ENCODE measurements at regions not wholly inside any gene's neighbourhood (a gene's known extent, or its start where the extent isn't known, plus 50 kb on each side); places are given as distances from the start of the nearest gene placed in this dataset.
"Not testable (repeated sequence)": the region's sequence is repeated elsewhere in the genome, so short reads cannot be mapped to it uniquely, and the experiment has no call there.

DNA sequence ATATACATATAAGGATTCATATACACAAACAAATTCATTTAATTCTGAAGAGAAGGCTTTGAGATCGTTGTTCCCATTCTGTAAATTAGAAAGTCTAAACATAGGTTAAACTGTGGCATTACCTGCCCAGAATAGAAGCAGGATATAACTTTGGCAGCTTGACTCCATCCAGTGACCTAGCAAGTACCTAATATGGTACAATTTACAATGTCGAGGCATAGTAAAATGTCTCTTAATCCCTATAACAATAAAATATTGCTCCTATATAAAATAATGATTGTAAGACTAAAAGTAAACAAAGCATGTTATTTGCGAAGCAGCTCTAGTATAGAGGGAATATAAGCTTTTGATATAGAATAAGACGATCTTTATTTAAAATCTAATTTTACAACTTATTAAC, 756.0 kb downstream of the LUZP2 start:
- Mint-ChIP-seq H3K36me3 (ENCODE audit: low read depth) (no peaks in the 10 kb centered on the region), H3K9me3 (peaks cover 4% of the 10 kb centered on the region), H3K27ac (no peak overlapping the region), H3K4me3 (no peak overlapping the region), H3K4me1 (ENCODE audit: low read depth) (no peaks in the 10 kb centered on the region), H3K27me3 (ENCODE audit: low read depth) (no peaks in the 10 kb centered on the region)
- DNase-seq (ENCODE audit: low spot score) = no peak

DNA sequence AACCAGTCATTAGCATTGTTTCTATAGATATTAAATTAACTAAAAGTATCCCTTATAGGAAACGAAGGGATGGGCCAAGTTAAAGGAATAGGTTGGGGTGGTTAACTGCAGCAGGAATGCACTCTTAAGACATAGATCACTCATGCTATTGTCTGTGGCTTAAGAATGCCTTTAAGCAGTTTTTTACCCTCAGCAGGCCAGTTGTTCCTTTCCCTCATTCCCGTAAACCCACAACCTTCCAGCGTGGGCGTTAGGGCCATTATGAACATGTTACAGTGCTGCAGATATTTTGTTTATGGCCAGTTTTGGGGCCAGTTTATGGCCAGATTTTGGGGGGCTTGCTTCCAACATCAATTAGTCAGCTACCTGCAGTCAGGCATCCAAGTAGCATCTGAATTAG, 767.0 kb downstream of the LUZP2 start:
- DNase-seq (ENCODE audit: low spot score); H3K36me3 Mint-ChIP-seq (ENCODE audit: low read depth); H3K4me1 Mint-ChIP-seq (ENCODE audit: low read depth); H3K27me3 Mint-ChIP-seq (ENCODE audit: low read depth); H3K27ac Mint-ChIP-seq; H3K4me3 Mint-ChIP-seq: not testable (repeated sequence)
- peaks cover 45% of the 10 kb centered on the region for H3K9me3 Mint-ChIP-seq

DNA sequence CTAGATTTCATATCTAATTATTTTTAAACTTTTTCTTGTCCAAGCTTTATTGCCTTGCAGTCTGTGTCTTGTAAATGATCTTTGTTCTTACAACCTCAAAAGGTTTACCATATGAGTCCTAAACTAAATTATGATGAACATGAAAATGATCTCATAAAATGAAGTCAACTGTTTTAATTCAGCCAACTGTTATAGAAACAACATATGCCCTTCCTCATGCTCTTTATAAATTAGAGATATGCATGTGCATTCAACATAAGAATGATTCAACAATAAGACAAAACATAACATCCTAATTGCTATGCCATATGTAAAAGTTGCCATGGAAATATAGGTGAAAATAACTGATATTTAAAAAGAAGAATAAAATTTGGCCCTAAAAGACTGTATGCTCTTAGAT, 774.4 kb downstream of the LUZP2 start:
- no peaks in the 10 kb centered on the region for H3K4me1 Mint-ChIP-seq (ENCODE audit: low read depth)
- peaks cover 29% of the 10 kb centered on the region for H3K9me3 Mint-ChIP-seq
- H3K36me3 Mint-ChIP-seq (ENCODE audit: low read depth) = no peaks in the 10 kb centered on the region
- DNase-seq (ENCODE audit: low spot score) = no peak
- H3K27me3 Mint-ChIP-seq (ENCODE audit: low read depth) = no peaks in the 10 kb centered on the region
- H3K4me3 Mint-ChIP-seq = no peak overlapping the region
- H3K27ac Mint-ChIP-seq = no peak overlapping the region

DNA sequence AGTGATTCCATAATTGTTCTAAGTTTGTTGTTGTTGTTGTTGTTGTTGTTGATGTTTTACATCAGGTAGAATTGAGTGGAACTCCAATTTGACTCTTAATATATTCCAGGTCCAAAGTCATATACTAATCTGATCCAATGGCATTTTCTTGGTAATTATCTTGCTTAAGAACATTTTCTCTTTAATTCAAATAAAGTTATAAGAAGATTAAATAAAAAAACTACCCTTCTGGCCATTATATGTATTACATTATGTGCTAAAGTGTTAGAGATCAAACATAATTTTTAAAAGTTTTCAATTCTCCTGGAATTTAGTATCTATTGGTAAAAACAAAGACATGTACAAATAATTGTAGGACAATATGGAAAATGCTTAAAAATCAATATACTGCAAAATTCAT, 775.4 kb downstream of the LUZP2 start:
- no peak for DNase-seq (ENCODE audit: low spot score)
- Mint-ChIP-seq H3K9me3 (peaks cover 25% of the 10 kb centered on the region), H3K4me1 (ENCODE audit: low read depth) (no peaks in the 10 kb centered on the region), H3K4me3 (no peak overlapping the region), H3K27ac (no peak overlapping the region), H3K27me3 (ENCODE audit: low read depth) (no peaks in the 10 kb centered on the region), H3K36me3 (ENCODE audit: low read depth) (no peaks in the 10 kb centered on the region)

DNA sequence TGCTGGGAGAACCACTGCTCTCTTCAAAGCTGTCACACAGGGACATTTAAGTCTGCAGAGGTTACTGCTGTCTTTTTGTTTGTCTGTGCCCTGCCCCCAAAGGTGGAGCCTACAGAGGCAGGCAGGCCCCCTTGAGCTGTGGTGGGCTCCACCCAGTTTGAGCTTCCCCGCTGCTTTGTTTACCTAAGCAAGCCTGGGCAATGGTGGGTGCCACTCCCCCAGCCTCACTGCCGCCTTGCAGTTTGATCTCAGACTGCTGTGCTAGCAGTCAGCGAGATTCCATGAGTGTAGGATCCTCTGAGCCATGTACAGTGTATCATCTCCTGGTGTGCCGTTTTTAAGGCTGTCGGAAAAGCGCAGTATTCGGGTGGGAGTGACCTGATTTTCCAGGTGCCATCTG, 784.0 kb downstream of the LUZP2 start:
- DNase-seq (ENCODE audit: low spot score); H3K4me3 Mint-ChIP-seq; H3K27ac Mint-ChIP-seq: not testable (repeated sequence)

DNA sequence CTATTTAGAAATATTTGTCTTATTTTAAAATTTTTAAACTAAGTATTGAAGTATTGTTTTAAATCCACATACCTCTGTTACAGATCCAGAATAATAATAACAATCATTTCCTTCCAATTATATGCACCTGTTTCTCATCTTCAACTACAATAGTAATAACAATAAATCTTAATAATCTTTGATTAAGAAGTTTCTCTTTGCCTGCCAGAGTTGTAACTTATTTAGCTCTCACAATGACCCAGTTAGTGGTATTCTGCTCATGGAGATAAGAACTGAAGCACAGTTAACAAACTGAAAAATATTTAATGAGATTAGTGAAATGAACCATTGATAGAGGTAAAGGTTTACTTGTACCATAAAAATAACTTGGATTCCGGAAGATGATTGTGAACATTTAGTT, 796.3 kb downstream of the LUZP2 start:
- Mint-ChIP-seq H3K9me3 (peaks cover 39% of the 10 kb centered on the region), H3K36me3 (ENCODE audit: low read depth) (no peaks in the 10 kb centered on the region), H3K4me1 (ENCODE audit: low read depth) (no peaks in the 10 kb centered on the region), H3K27me3 (ENCODE audit: low read depth) (no peaks in the 10 kb centered on the region), H3K4me3 (no peak overlapping the region), H3K27ac (no peak overlapping the region)
- no peak for DNase-seq (ENCODE audit: low spot score)

More for the DNA sequence above, 784.0 kb downstream of the LUZP2 start:
- H3K9me3 Mint-ChIP-seq = peaks cover 31% of the 10 kb centered on the region
- H3K27me3 Mint-ChIP-seq (ENCODE audit: low read depth); H3K4me1 Mint-ChIP-seq (ENCODE audit: low read depth); H3K36me3 Mint-ChIP-seq (ENCODE audit: low read depth): not testable (repeated sequence)

DNA sequence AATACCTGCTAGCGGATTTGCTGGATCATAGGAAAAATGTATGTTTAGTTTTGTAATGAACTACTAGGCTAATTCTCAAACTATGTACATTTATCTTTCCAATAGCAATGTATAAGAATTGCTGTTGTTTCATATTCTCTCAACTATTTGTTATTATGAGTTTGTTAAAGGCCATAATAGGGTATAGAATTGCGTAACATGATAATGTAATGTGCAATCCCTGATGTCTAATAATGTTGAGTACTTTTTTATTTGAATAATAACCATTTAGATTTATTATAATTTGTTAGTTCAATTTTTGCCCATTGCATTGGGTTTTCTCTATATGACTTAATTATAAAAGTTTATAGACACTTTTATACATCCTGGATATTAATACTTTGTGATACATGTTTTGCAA, 801.6 kb downstream of the LUZP2 start:
- Mint-ChIP-seq H3K9me3 (peaks cover 47% of the 10 kb centered on the region), H3K27ac (no peak overlapping the region), H3K36me3 (ENCODE audit: low read depth) (no peaks in the 10 kb centered on the region), H3K27me3 (ENCODE audit: low read depth) (no peaks in the 10 kb centered on the region), H3K4me1 (ENCODE audit: low read depth) (no peaks in the 10 kb centered on the region), H3K4me3 (no peak overlapping the region)
- no peak for DNase-seq (ENCODE audit: low spot score)

DNA sequence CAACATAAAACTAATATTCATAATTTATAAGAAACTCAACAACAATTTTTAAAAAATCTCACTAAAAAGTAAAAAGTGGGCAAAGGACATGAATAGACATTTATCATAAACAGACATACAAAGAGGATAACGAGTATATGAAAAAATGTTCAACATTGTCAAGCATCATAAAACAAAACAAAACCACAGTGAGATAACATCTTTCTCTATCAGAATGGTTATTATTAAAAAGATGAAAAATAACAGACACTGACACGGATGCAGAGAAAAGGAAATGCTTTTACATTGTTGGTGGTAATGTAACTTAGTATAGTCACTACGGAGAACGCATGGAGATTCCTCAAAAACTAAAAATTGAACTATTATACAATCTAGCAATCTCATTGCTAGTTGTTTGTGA, 813.0 kb downstream of the LUZP2 start:
- DNase-seq (ENCODE audit: low spot score) = no peak
- no peaks in the 10 kb centered on the region for H3K36me3 Mint-ChIP-seq (ENCODE audit: low read depth)
- no peak overlapping the region for H3K27ac Mint-ChIP-seq
- H3K4me1 Mint-ChIP-seq (ENCODE audit: low read depth) = no peaks in the 10 kb centered on the region
- H3K9me3 Mint-ChIP-seq = peaks cover 43% of the 10 kb centered on the region
- H3K27me3 Mint-ChIP-seq (ENCODE audit: low read depth) = no peaks in the 10 kb centered on the region
- H3K4me3 Mint-ChIP-seq = no peak overlapping the region

DNA sequence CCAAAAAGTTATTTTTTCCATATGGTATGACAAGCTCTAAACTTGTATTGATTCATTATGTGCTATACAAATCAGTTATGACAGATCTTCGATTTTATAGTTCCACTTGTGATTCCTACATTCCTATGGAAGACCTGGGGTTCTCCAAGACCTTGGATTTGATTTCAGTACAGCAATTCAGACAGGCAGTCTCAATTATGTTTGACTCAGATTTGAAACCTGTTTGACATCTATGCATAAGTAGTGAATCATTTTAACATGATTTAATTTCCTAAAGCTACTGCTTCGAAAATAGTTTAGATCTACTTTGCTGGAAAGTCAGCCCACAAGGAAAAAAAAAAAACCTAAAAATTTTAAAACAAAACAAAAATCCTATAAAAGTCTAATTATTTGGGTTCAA, 820.4 kb downstream of the LUZP2 start:
- H3K4me1 Mint-ChIP-seq (ENCODE audit: low read depth) = no peaks in the 10 kb centered on the region
- H3K27me3 Mint-ChIP-seq (ENCODE audit: low read depth) = no peaks in the 10 kb centered on the region
- no peaks in the 10 kb centered on the region for H3K36me3 Mint-ChIP-seq (ENCODE audit: low read depth)
- H3K27ac Mint-ChIP-seq = no peak overlapping the region
- peaks cover 27% of the 10 kb centered on the region for H3K9me3 Mint-ChIP-seq
- no peak overlapping the region for H3K4me3 Mint-ChIP-seq
- no peak for DNase-seq (ENCODE audit: low spot score)

DNA sequence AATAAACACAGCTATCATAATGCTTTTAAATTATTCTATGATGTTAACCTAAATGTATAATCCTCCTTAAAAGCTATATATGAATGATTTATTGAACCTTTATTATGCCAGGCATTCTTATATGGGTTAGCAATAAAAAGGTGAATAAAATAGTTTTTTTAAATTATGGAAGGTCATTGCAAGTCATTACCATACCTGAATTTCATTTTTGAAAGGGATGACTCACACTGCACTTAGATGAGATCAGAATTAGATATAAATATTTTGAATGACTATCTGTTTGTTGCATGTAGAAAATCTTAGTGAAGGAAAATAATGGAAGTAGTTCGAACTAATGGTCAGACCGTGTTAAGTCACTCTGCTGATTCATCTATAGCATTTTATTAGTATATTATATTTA, 822.3 kb downstream of the LUZP2 start:
- Mint-ChIP-seq H3K4me3 (no peak overlapping the region), H3K4me1 (ENCODE audit: low read depth) (no peaks in the 10 kb centered on the region), H3K27ac (no peak overlapping the region), H3K9me3 (peaks cover 42% of the 10 kb centered on the region), H3K36me3 (ENCODE audit: low read depth) (no peaks in the 10 kb centered on the region), H3K27me3 (ENCODE audit: low read depth) (no peaks in the 10 kb centered on the region)
- DNase-seq (ENCODE audit: low spot score) = no peak

DNA sequence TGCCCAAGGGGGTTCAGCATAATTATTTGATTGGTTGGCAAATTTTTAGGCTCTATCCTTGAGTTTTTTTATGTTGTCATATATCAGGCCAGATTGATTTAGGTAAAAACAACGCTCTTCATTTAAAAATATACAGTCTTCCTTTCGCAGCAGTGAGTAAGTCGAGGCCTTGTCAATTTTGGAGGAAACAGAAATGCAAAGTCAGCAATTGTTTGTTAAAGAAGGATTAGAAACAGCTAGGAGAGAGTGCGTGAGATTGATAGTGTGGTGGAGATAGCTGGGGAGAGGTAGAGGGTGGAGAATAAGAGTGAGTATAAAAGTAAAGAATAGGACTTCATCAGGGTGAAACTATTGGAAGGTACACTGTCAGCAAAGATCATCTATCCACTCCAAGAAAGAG, 830.8 kb downstream of the LUZP2 start:
- H3K36me3 Mint-ChIP-seq (ENCODE audit: low read depth) = no peaks in the 10 kb centered on the region
- H3K4me3 Mint-ChIP-seq = no peak overlapping the region
- H3K27me3 Mint-ChIP-seq (ENCODE audit: low read depth) = no peaks in the 10 kb centered on the region
- H3K4me1 Mint-ChIP-seq (ENCODE audit: low read depth) = no peaks in the 10 kb centered on the region
- H3K9me3 Mint-ChIP-seq = peaks cover 10% of the 10 kb centered on the region
- no peak overlapping the region for H3K27ac Mint-ChIP-seq
- DNase-seq (ENCODE audit: low spot score) = no peak

DNA sequence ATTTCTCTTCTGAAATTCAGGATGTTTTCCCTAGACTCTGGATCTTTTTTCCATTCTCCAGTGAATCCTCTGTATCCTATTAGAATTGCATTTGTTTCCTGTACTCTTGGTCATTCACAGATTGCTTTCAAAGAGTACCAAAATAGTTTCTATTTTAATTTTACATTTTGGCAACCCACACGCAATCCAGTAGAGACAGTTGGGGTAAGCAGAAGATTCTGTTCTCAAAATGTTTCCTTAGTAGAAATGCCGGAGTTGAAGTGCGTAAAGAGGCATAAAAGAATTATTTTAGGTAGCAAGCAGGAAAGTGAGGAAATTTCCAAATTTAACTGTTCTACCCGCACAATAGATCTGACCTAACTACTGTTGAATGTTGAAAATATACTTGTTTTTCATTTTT, 842.4 kb downstream of the LUZP2 start:
- Mint-ChIP-seq H3K27ac (no peak overlapping the region), H3K36me3 (ENCODE audit: low read depth) (no peaks in the 10 kb centered on the region), H3K4me3 (no peak overlapping the region), H3K27me3 (ENCODE audit: low read depth) (no peaks in the 10 kb centered on the region), H3K4me1 (ENCODE audit: low read depth) (no peaks in the 10 kb centered on the region), H3K9me3 (peaks cover 27% of the 10 kb centered on the region)
- no peak for DNase-seq (ENCODE audit: low spot score)

DNA sequence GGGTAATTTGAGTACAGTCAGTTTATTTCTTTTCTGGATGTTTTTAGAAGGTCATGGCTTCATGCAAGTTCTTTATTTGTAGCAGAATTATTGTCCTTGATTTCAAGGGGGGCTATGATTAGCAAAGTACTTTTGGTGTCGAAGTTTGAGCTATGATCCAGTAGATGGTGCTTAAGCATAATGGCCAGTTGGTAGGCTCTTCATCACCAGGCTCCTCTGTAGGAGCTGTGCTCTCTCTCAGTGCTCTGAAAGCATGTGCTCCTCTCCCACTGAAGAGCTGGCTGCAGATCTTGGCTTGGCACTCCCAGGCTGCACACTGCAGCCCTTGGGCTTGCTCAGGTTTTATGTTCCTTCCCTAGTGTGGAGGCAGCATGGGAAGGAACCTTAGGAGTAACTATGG, 852.7 kb downstream of the LUZP2 start:
- Mint-ChIP-seq H3K9me3 (peaks cover 32% of the 10 kb centered on the region), H3K36me3 (ENCODE audit: low read depth) (no peaks in the 10 kb centered on the region), H3K27ac (no peak overlapping the region), H3K4me1 (ENCODE audit: low read depth) (no peaks in the 10 kb centered on the region), H3K4me3 (no peak overlapping the region), H3K27me3 (ENCODE audit: low read depth) (no peaks in the 10 kb centered on the region)
- no peak for DNase-seq (ENCODE audit: low spot score)

DNA sequence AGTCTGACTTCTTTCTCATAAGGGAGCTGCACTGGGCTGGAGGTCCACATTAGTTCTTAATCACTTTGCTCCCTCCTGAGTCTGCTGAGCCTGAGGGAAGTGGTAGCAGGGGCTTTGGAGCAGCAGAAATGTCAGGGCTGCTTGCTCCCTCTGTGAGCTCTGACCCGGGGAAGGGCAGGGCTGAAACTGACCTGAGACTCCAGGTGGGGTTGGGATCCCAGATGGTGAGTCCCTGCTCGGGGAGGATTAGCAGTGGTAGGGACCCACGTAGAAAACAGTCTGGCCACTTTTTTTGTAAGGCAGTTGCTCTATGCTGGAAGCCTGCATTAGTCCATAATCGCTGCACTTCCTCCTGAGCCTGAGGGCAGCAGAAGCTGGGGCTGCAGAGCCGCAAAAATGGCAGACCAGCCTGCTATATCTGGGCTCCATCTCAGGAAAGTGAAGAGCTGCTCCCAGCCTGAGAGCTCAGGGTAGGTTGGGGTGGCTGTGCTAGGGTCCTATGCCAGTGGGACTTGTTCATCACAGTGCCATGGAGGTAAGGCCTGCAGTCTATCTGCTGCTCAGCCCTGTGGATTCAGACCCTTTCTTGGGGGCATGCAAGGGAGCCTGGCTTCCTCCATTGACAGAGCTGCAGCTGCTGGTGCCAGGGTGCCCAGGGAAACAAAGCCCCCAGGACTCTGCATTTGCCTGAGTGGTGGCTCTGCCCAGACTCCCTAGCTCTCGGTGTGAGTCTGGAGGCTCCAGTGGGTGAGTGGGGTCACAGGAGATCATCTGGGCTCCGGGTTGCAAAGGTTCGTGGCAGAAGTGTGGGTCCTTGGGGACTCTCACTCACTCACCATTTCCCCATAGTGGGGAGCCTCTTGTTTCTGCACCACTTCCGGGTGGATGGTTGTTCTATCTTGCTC, 854.3 kb downstream of the LUZP2 start:
- Mint-ChIP-seq H3K27ac (no peak overlapping the region), H3K9me3 (peaks cover 41% of the 10 kb centered on the region), H3K36me3 (ENCODE audit: low read depth) (no peaks in the 10 kb centered on the region), H3K27me3 (ENCODE audit: low read depth) (no peaks in the 10 kb centered on the region), H3K4me1 (ENCODE audit: low read depth) (no peaks in the 10 kb centered on the region), H3K4me3 (no peak overlapping the region)
- DNase-seq (ENCODE audit: low spot score) = no peak

DNA sequence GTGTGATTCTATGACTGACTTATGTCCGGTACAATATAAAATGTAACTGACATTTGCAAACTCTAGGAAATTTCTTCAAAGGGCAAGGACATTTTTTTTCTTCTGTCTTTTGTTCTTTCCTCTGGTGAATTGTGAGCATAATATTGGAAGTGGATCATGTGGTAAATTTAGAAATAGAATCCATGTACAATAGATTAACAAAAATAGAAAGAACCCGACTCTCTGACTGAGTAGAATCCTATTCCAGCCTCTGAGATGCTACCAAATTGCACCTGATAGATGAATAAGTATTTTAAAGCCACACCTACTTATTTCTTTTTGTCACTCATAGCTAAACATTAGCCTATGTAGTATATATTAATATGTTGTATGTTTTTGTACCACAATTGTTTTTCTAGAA, 860.3 kb downstream of the LUZP2 start:
- no peak for DNase-seq (ENCODE audit: low spot score)
- no peaks in the 10 kb centered on the region for H3K4me1 Mint-ChIP-seq (ENCODE audit: low read depth)
- no peak overlapping the region for H3K27ac Mint-ChIP-seq
- no peak overlapping the region for H3K4me3 Mint-ChIP-seq
- peaks cover 22% of the 10 kb centered on the region for H3K9me3 Mint-ChIP-seq
- no peaks in the 10 kb centered on the region for H3K36me3 Mint-ChIP-seq (ENCODE audit: low read depth)
- H3K27me3 Mint-ChIP-seq (ENCODE audit: low read depth) = no peaks in the 10 kb centered on the region
